GM12892 (cell line): ENCODE measurements at regions not wholly inside any gene's neighbourhood (a gene's known extent, or its start where the extent isn't known, plus 50 kb on each side); places are given as distances from the start of the nearest gene placed in this dataset.

ENCODE experiments used
- POLR2A ChIP-seq: IDR thresholded peaks from 2 replicates; pipeline ENCODE4 v1.6.1; 2011; ENCODE audit warnings: low read depth, low read length, control low read depth
- POLR2AphosphoS5 ChIP-seq: IDR thresholded peaks from 2 replicates; pipeline ENCODE4 v1.6.1; 2011; ENCODE audit warnings: low read depth, low read length, control low read depth
- TAF1 ChIP-seq: IDR thresholded peaks from 2 replicates; pipeline ENCODE4 v1.6.1; 2011; ENCODE audit warnings: low read depth, mild to moderate bottlenecking, control low read depth, low read length, borderline replicate concordance

DNA sequence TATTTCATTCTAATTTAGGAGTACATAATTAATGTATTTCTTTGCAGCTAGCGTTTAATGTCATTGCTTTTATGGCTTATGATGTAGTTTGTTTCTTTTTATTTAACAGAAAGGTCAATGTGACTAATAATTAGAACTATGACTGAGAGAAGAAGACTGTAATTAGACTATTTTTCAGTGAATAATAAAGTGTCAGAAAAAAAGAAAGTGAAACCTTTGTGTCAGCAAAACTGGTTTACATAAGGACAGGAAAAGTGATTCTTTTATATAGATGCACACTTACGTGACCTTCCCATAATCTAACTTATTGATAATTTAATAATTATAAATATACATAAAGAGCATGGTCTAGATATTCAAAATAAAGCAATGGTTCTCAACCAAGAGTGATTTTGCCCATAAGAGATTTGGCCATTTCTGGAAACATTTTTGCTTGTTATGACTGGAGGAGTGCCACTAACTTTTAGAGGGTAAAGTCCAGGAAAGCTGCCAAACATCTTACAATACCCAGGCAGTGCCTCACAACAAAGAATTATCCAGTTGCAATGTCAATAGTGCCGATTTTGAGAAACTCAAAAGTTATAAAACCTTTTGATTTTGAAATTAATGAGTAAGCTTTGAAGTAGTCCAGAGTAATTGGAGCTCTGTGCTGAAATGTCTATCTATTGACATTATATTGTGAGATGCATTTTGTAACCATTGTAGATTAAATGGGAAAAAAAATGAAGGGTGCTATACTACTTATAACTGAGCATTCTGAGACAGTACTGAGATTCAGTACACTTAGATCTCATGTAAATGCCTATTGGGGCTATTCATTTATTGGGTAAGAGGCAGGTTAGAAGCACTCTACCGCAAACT, 227.1 kb downstream of the C12orf50 start:
- no peak for TF ChIP-seq POLR2A
- no peak for TF ChIP-seq POLR2AphosphoS5
- no peak for TF ChIP-seq TAF1
